HG03558 (cell line): ENCODE measurements at regions not wholly inside any gene's neighbourhood (a gene's known extent, or its start where the extent isn't known, plus 50 kb on each side); places are given as distances from the start of the nearest gene placed in this dataset.

Experiments
- ATAC-seq: cut with Tn5 transposase; IDR thresholded peaks from one replicate; pipeline ENCODE4 v1.9.1; 2021; ENCODE audit warnings: moderate number of reproducible peaks; ENCODE audit not compliant: unreplicated experiment; ENCODE audit errors: extremely low read depth

DNA sequence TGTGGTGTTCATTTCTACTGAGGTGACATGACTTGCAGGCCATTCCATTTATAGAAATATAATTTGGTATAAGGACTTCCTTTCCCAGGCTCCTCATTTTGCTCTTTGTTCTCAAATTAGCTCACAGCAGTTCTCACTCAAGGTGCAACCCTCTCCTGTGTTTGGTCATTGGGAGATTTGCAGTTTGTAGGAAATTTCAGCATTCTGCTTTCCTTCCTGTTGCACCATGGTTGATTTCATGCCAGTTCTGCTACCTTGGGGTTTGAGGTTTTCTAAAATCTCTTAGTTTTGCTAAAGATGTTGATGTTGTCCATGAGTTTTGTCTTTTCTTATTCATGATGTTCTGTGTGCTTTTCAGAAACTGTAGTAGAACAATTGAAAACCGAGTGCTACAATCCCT lies 65.7 kb upstream of the PROK2 start:
- ATAC-seq = no peak

DNA sequence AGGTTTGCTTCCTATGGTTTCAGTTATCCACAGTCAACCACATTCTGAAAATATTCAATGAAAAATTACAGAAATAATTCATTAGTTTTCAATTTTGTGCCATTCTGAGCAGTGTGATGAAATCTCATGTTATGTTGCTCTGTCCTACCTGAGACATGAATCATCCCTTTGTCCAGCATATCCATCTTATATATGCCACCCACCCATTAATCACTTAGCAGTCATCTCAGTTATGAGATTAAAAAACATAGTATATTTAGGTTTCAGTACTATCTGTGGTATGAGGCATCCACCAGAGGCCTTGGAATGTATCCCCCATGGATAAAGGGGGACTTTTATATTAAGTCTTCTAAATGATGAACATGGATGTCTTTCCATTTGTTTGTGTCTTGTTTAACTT lies 64.7 kb upstream of the PROK2 start:
- no peak for ATAC-seq

DNA sequence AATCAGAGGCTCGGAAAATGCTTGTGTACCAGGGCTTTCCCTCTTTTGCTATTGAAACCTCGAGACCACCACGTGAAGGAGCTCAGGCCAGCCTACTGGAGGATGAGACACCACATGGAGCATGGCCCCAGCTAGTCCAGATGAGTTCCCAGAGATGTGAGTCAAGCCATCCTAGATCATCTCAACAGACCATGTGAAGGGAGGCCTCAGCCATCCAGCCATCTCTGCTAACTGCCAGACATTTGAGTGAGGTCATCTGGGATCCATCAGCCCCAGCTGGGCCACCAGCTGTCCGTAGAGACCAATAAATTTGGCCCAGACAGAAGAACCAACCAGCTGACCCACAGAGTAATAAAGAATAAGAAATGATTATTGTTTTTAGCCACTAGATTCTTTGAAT lies 62.8 kb upstream of the PROK2 start:
- no peak for ATAC-seq

DNA sequence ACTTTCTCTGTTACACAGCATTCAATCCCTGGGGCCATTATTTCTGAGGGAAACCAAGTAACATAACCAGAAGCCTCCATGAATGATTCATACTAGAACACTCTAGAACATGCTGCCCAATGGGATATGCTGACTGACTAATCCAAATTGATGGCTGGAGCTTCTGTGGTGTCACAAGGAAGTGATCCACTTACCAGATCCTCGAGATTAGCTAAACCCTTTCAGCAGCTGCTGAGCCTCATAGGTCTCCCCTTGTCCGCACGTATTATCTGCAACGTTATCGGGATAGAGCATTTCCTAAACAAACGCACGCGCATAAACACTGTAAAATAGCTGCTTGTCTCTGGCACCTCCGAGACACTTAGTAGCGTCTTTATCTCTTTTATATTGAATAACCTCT lies 61.2 kb upstream of the PROK2 start:
- ATAC-seq = no peak

DNA sequence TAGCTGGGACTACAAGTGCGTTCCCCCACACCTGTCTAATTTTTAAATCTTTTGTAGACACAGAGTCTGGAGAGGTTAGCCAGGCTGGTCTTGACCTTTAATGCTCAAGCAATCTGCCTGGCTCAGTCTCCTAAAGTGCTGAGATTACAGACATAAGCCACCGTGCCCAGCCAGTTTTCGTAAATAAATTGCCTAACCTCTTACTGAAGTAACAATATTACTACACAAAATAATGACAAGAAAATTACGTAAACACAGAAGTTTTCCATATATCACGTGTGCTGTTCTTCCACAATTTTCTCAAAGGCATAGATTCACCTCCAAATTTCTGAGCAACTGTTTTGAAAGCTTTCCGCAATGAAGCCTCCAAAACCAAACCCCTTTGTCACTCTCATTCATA lies 58.1 kb upstream of the PROK2 start:
- ATAC-seq = no peak

DNA sequence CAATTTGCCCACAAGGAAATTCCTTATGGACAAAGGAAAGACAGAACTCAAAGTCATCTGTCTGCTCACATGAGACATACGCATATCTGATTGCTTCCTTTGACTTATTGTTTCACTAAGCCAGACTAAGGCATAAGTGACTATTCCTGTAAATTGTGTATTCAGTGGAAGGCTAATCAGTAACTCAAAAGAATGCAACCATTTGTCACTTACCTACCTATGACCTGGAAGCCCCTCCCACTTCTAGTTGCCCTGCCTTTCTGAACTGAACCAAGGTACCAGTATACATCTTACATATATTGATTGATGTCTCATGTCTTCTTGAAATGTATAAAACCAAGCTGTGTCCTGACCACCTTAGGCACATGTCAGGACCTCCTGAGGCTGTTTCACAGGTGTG lies 53.5 kb upstream of the PROK2 start:
- ATAC-seq = no peak
